GM23338 (cell line): ENCODE measurements at regions not wholly inside any gene's neighbourhood (a gene's known extent, or its start where the extent isn't known, plus 50 kb on each side); places are given as distances from the start of the nearest gene placed in this dataset.

ENCODE experiments used
- CTCF ChIP-seq, 2 experiments: fragments of 200-600 bp in 1 of 2; sonication (generic) in 1 of 2; conservative IDR thresholded peaks; 2 replicates each; pipeline versions ENCODE4 v1.5.1 to v1.6.1; 2016 to 2017; ENCODE audit warnings: antibody characterized with exemption in 2 of 2, low read depth in 2 of 2, mild to moderate bottlenecking in 2 of 2, moderate library complexity in 1 of 2
- EZH2 ChIP-seq: fragments of 200-600 bp; sonication (generic); IDR thresholded peaks from one replicate; pipeline ENCODE4 v1.8.0; 2017; ENCODE audit warnings: antibody characterized with exemption, mild to moderate bottlenecking, low read depth; ENCODE audit not compliant: unreplicated experiment
- EZH2phosphoT487 ChIP-seq: fragments of 200-600 bp; sonication (generic); IDR thresholded peaks from one replicate; pipeline ENCODE4 v1.8.1; 2018; ENCODE audit warnings: antibody characterized with exemption; ENCODE audit not compliant: unreplicated experiment
- JUNB ChIP-seq: IDR thresholded peaks from one replicate; pipeline ENCODE4 v1.6.1; 2016; ENCODE audit warnings: antibody characterized with exemption; ENCODE audit not compliant: unreplicated experiment
- POLR2AphosphoS5 ChIP-seq: IDR thresholded peaks from 2 replicates; pipeline ENCODE4 v1.6.1; 2016; ENCODE audit warnings: antibody characterized with exemption, low read depth
- REST ChIP-seq: IDR thresholded peaks from one replicate; pipeline ENCODE4 v1.6.1; 2018; ENCODE audit warnings: antibody characterized with exemption; ENCODE audit not compliant: unreplicated experiment
- STAT1 ChIP-seq: IDR thresholded peaks from one replicate; pipeline ENCODE4 v1.6.1; 2016; ENCODE audit warnings: antibody characterized with exemption; ENCODE audit not compliant: unreplicated experiment
- ZNF114 ChIP-seq: fragments of 250-450 bp; sonication (Bioruptor Pico); IDR thresholded peaks from 2 replicates; pipeline ENCODE4 v1.5.0; 2020; ENCODE audit warnings: mild to moderate bottlenecking, moderate library complexity
- ZNF462 ChIP-seq: fragments of 250-450 bp; sonication (Bioruptor Pico); IDR thresholded peaks from 2 replicates; pipeline ENCODE4 v1.5.0; 2020; ENCODE audit warnings: mild to moderate bottlenecking, moderate library complexity

- peak; percentile 35 to 43; a peak in 3 of 4 replicates for TF ChIP-seq CTCF (conservative IDR thresholded peaks at IDR 0.05; ENCODE audit: low read depth in 2 of 2)
- no peak for TF ChIP-seq EZH2phosphoT487
- TF ChIP-seq REST, result no peak
- TF ChIP-seq POLR2AphosphoS5, result no peak
- no peak for TF ChIP-seq EZH2
- TF ChIP-seq STAT1, result no peak
- TF ChIP-seq ZNF462 (CRISPR knock-in tag), result no peak
- no peak for TF ChIP-seq ZNF114 (CRISPR knock-in tag)
- TF ChIP-seq JUNB, result no peak
Measured at GRCh38 chr1:14442669-14443068, 155.8 kb upstream of the KAZN start.
